Osteocyte (in vitro differentiated cells): ENCODE measurements at regions not wholly inside any gene's neighbourhood (a gene's known extent, or its start where the extent isn't known, plus 50 kb on each side); places are given as distances from the start of the nearest gene placed in this dataset.

ENCODE experiments used
- DNase-seq: peaks from one replicate; pipeline ENCODE4 v3.0.0; 2021; ENCODE audit warnings: mixed read lengths; ENCODE audit not compliant: unreplicated experiment; ENCODE audit errors: extremely low spot score
- H3K27ac Mint-ChIP-seq: one replicate; pipeline ENCODE4 v1.8.0; 2021; ENCODE audit warnings: mild to moderate bottlenecking, mixed read lengths; ENCODE audit not compliant: unreplicated experiment
- H3K27me3 Mint-ChIP-seq: one replicate; pipeline ENCODE4 v1.8.0; 2021; ENCODE audit warnings: mixed read lengths; ENCODE audit not compliant: unreplicated experiment
- H3K36me3 Mint-ChIP-seq: one replicate; pipeline ENCODE4 v1.8.0; 2021; ENCODE audit warnings: mixed read lengths; ENCODE audit not compliant: unreplicated experiment
- H3K4me1 Mint-ChIP-seq: one replicate; pipeline ENCODE4 v1.8.0; 2021; ENCODE audit warnings: mixed read lengths; ENCODE audit not compliant: unreplicated experiment
- H3K4me3 Mint-ChIP-seq: one replicate; pipeline ENCODE4 v1.8.0; 2021; ENCODE audit warnings: mild to moderate bottlenecking, moderate library complexity, mixed read lengths; ENCODE audit not compliant: unreplicated experiment
- H3K9me3 Mint-ChIP-seq: one replicate; pipeline ENCODE4 v1.8.0; 2021; ENCODE audit warnings: mixed read lengths; ENCODE audit not compliant: unreplicated experiment
- CTCF ChIP-seq: fragments of 200-600 bp; sonication (generic); IDR thresholded peaks from 2 replicates; pipeline ENCODE4 v1.5.0; 2021; ENCODE audit warnings: antibody characterized with exemption, mild to moderate bottlenecking, moderate library complexity

GRCh38 chr2:156098506-156098905 is 234.0 kb downstream of the NR4A2 start:
- DNase-seq = no peak
- H3K36me3 Mint-ChIP-seq = no peaks in the 10 kb centered on the region
- no peak for TF ChIP-seq CTCF
- no peak overlapping the region for H3K4me3 Mint-ChIP-seq
- no peaks in the 10 kb centered on the region for H3K9me3 Mint-ChIP-seq
- H3K27me3 Mint-ChIP-seq = peaks cover 2% of the 10 kb centered on the region
- no peaks in the 10 kb centered on the region for H3K4me1 Mint-ChIP-seq
- no peak overlapping the region for H3K27ac Mint-ChIP-seq

GRCh38 chr2:156088587-156088986 is 243.9 kb downstream of the NR4A2 start:
- H3K9me3 Mint-ChIP-seq = no peaks in the 10 kb centered on the region
- no peak overlapping the region for H3K4me3 Mint-ChIP-seq
- H3K4me1 Mint-ChIP-seq = no peaks in the 10 kb centered on the region
- no peaks in the 10 kb centered on the region for H3K27me3 Mint-ChIP-seq
- no peak overlapping the region for H3K27ac Mint-ChIP-seq
- H3K36me3 Mint-ChIP-seq = no peaks in the 10 kb centered on the region
- TF ChIP-seq CTCF = no peak
- no peak for DNase-seq

- no peak for TF ChIP-seq CTCF
- Mint-ChIP-seq H3K4me3 (no peak overlapping the region), H3K4me1 (no peaks in the 10 kb centered on the region), H3K9me3 (no peaks in the 10 kb centered on the region), H3K36me3 (no peaks in the 10 kb centered on the region), H3K27me3 (no peaks in the 10 kb centered on the region), H3K27ac (no peak overlapping the region)
- no peak for DNase-seq
Observed at GRCh38 chr2:156087875-156088274, 244.6 kb downstream of the NR4A2 start.

GRCh38 chr2:156083763-156084493 is 248.6 kb downstream of the NR4A2 start:
- H3K27me3 Mint-ChIP-seq = no peaks in the 10 kb centered on the region
- no peak for DNase-seq
- H3K4me3 Mint-ChIP-seq = no peak overlapping the region
- H3K36me3 Mint-ChIP-seq = no peaks in the 10 kb centered on the region
- TF ChIP-seq CTCF = no peak
- H3K4me1 Mint-ChIP-seq = no peaks in the 10 kb centered on the region
- H3K9me3 Mint-ChIP-seq = peaks cover 15% of the 10 kb centered on the region
- H3K27ac Mint-ChIP-seq = no peak overlapping the region

GRCh38 chr2:156079845-156080244 is 252.7 kb downstream of the NR4A2 start:
- Mint-ChIP-seq H3K9me3 (peaks cover 15% of the 10 kb centered on the region), H3K27ac (no peak overlapping the region), H3K27me3 (no peaks in the 10 kb centered on the region), H3K4me1 (no peaks in the 10 kb centered on the region), H3K4me3 (no peak overlapping the region), H3K36me3 (no peaks in the 10 kb centered on the region)
- TF ChIP-seq CTCF = no peak
- DNase-seq = no peak
